AG09319 (cell line): ENCODE measurements at regions not wholly inside any gene's neighbourhood (a gene's known extent, or its start where the extent isn't known, plus 50 kb on each side); places are given as distances from the start of the nearest gene placed in this dataset.

ENCODE experiments used
- DNase-seq: peaks from one replicate; pipeline ENCODE4 v3.0.0-alpha.2; 2010; ENCODE audit warnings: low read depth; ENCODE audit errors: extremely low read depth
- CTCF ChIP-seq: IDR thresholded peaks from 2 replicates; pipeline ENCODE4 v1.5.1; 2011; ENCODE audit warnings: low read depth, mild to moderate bottlenecking, inconsistent platforms, low read length, moderate library complexity

- DNase-seq, result no peak
- no peak for TF ChIP-seq CTCF
These were observed 168.3 kb upstream of the LPP start for GRCh38 chr3:187985647-187986046.

GRCh38 chr3:187986514-187986934 lies 167.4 kb upstream of the LPP start:
- DNase-seq, result no peak

GRCh38 chr3:187987187-187987586 lies 166.8 kb upstream of the LPP start:
- DNase-seq, result no peak
- no peak for TF ChIP-seq CTCF

More at GRCh38 chr3:187986514-187986934, 167.4 kb upstream of the LPP start:
- no peak for TF ChIP-seq CTCF

- DNase-seq, result no peak
- TF ChIP-seq CTCF, result no peak
These were observed 166.0 kb upstream of the LPP start for GRCh38 chr3:187987924-187988323.

- DNase-seq, result no peak
- no peak for TF ChIP-seq CTCF
These were observed 164.3 kb upstream of the LPP start for GRCh38 chr3:187989575-187990153.

- no peak for DNase-seq
- TF ChIP-seq CTCF, result no peak
These were observed 161.3 kb upstream of the LPP start for GRCh38 chr3:187992609-187993008.

- no peak for TF ChIP-seq CTCF
- DNase-seq, result no peak
These were observed 159.5 kb upstream of the LPP start for GRCh38 chr3:187994221-187995042.
